Endometrium (tissue), 2 donors: ENCODE measurements at regions not wholly inside any gene's neighbourhood (a gene's known extent, or its start where the extent isn't known, plus 50 kb on each side); places are given as distances from the start of the nearest gene placed in this dataset.

Experiments used
- FAIRE-seq: peaks from 2 replicates; lab custom pipeline; 2012; peaks lifted over from hg19 to GRCh38; lab: Jason Lieb, UNC
- donor health status: control.
- donor health status: control.

DNA sequence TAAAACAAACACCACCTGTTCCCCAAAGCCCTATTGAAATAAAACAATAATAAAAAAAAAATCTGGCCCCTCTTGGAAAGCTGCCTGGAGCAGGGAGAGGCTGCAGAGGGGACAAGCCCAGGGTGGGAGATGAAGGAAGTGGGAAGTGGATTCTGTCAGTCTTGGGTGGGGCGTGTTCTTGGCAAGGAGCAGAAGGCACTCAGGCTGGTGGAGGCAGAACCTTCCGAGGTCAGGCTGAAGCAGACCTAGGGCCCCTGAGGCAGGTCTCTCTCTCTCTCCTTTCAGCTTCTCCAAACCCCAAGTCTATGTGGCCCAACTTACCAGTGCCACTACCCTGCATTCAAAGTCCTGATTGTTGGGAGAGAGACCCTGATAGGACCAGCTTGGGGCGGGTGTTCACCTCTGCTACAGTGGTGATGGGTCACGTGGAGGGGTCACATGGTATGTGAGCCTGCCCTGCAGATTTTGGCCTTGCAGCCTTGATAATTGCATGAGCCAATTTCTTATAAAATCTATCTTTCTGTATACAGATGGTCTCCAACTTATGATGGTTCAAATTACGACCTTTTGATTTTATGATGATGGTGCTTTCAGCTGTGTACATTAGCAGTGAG is 145.4 kb upstream of the C1orf174 start:
- FAIRE-seq: no peak

DNA sequence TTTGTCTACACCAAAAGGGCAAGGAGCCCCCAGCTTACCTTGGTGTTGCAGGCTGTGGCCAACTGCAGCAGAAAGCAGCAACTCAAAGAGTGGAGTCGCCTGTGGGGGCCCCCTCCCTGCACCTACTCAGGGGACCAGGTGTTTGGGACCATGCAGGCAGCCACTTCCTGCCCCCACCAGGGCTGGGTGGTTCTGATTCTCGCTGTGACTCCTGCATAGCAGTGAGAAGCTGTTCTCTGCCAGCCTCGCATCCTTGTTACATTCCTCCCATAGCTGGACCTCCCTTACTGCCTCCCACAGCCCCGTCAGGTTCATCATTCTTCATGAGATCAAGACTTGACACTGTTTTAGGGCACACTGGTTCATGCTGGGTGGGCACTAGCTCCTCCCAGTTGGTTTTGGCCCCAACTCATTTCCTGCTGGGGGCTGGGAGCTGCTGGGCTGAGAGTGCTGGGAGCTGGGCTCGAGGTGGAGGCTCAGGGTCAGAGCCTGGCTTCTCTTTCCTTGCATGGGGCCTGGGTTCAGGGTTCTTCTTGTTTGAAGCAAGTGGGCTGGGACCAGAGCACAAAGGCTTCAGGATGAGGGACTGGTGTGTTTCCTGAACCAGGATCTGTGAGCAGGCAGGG is 146.9 kb upstream of the C1orf174 start:
- FAIRE-seq: no peak

DNA sequence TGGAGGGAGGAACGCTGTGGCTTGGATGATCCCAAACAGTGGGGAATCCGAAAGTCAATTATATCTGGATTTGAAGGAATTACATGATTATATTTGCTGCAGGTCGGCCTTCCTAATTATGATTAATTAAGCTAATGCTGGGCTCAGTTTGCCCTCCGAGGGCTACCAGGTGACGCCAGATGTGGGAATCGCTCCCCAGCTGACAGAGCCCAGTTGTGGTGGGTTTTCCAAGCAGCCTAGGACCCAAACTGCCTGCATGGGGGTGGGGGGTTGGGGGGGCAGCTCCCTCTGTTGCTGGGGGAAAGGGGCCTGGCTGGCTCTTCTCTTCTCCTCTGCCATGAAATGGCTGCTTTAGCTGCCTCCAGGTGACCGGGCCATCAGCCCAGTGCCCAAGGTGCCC is 147.6 kb upstream of the C1orf174 start:
- no peak for FAIRE-seq

DNA sequence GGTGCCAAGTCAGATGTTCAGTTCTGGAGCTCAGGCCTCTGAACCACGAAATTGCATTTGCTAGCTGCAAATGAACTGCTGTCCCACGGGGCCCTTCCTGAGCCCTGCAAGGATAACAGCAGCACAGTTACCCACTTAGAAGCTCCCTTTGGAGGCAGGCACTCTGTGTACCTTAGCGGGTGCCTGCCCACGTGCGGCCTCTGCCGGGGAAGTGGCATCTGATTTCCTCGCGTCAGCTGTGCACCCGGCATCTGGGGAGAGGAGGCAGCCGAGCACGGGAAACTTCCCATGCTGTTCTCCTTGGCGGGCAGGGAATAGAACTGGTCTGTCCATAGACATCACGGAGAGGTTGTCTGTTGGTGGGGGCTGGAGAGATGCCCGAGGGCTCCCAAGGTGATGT is 148.0 kb upstream of the C1orf174 start:
- FAIRE-seq: no peak

DNA sequence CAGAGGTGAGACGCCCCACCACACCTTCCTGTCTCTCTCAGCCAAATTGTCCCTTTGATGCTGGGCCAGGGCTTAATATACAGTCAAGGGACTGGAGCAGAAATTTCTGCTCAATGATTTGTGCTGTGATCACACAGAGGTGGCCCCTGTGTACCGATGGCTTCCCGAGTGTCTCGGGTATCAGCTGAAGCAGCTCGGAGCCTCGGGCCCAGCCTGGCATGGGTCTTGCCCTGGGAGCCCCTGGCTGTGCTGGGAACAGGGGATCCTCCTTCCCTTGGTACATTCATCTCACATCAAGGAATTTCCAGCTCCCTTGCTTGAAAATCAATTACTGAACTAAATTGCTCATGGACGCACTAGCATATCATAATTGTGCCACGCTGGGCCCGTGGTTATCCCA is 148.8 kb upstream of the C1orf174 start:
- no peak for FAIRE-seq

DNA sequence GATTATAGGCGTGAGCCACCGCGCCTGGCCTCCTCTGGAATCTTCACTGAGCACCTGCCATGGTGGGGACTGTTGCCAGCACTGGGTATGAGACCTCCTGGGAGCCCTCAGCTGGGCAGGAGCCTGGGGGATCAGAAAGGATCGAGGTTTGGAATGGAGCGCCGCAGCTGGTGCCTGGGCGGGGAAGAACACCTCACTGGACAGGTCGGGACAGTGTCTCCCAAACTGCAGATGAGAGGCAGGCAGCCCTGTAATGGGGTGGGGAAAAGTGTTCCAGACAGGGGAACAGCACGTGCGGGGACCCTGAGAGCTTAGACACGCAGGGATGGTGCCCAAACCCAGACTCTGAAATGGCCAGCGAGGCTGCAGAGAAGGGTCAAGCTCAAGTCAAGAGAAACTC is 150.9 kb upstream of the C1orf174 start:
- no peak for FAIRE-seq

DNA sequence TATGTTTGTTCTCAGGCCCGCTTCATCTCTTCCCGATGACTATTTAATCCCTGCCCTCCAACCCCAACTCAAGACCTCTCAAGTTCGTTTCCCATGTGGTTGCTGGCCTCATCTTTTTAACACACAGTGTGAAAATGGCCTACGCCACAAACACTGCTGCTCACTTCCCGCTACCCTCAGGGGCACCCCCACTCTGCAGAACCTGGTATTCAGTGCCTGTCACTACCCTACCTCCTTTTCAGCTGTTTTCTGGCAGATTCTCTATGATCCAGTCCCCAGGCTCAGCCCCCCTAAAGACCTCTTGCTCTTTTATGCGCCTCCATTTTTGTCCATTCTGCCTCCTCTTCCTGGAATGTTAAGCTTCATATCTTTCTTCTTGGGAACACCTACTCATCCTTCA is 152.6 kb upstream of the C1orf174 start:
- FAIRE-seq: no peak

DNA sequence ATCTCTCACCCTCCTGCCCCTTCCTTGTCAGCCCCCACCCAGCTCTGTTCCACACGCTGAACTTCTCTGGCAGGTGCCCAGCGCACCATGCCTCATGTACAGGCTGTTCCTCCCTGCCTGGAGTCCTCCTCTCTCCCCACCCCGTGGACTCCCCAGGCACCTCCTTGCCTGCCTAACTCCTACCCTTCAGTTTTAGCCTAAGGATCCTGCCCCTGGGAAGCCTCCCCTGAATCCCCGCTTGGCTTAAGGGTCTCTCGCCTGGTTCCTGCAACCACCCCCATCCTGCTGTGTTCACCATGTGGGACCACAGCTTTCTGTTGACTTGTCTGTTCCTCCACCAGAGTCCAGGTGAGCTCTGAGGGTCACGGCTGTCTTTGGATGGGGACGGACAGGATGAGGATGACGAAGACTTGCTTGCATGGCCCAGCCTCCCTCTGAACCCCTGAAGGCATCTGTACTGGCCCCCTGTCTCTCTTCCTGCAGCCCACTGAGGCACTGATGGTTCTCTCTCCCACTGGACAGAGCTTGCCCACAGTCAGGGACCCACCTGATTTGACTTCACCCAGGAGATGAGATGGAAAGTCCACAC is 153.2 kb upstream of the C1orf174 start:
- FAIRE-seq: no peak

DNA sequence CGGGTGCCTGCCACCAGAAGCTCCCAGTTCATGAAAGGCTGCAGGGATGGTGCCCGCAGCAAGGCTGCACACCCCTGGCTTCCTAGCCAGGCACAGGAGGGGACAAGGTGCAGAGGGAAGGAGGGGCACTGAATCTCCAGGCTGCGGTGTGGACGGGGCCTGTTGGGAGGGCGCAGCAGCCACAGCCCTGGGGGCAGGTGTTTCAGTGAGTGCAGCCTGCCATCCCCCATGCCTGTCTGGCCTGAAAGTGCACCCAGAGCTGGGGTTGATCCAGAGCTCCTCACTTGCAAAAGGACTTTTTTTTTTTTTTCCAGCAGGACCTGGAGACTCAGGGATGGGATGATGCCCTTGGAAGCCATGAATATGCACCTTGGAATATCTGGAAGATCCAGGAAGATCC is 153.7 kb upstream of the C1orf174 start:
- FAIRE-seq: no peak

DNA sequence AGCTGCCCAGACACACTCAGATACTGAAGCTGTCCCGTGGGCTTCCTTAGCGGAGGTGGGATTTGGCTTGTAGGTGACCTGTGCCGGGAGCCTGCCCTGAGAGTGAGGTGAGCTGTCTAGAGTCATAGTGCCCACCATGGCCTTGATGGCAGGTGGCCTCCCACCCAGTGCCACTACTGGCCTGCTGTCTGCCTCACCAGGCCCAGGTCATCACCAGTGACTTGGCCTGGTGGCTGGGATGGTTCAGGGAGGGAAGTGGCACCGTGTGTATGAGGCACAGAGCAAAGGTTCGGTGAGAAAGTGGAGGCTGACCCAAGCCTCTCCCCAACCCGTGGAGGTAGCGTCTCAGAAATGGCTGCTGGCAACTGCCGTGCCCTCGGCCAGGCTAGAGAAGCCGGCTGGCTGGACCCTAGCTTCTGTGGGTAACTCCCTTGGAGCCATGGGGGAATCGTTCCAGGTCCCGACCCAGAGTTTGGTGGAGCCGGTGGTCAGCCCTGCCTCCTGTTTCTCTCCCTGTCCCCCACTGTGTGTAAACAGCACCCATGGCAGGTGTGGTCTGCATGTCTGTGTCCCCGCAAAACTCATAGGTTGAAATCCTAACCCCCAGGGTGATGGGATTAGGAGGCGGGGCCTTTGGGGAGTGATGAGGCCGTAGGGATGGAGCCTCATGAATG is 155.4 kb upstream of the C1orf174 start:
- FAIRE-seq: no peak

DNA sequence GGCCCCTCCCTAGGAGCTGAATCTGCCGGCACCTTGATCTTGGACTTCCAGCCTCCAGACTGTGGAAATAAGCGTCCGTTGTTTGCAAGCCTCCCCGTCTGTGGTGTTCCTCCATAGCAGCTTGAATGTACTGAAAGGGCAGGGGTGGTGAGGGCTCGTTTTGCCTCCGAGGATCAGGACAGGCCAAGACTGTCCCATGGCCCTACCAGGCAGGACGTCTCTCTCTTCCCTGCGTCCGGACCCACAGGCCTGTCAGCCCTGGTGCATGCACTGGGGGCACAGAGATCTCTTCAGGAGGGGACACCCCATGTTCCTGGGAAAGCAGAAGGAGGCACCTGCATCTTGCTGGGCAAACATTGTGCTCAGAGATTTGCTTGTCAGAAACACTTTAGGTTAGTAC is 156.3 kb upstream of the C1orf174 start:
- no peak for FAIRE-seq

DNA sequence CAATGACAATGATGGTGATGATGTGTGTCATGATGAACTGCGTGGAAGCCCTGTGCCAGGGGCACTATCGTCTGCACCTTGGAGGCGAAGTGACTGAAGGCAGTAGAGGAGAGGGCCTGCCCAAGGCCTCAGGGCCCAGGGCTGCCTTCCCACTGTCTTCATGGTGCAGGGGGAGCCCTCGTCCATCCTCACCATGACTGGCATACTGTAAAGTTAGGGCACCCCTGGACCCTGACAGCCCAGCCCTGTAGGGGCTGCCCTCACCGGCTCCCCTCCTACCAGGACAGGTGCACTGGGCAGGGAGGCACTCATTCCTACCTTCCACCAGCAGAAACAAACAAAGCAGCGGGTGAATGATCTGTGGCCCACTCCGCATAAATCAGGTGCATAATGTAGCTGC is 156.9 kb upstream of the C1orf174 start:
- no peak for FAIRE-seq

DNA sequence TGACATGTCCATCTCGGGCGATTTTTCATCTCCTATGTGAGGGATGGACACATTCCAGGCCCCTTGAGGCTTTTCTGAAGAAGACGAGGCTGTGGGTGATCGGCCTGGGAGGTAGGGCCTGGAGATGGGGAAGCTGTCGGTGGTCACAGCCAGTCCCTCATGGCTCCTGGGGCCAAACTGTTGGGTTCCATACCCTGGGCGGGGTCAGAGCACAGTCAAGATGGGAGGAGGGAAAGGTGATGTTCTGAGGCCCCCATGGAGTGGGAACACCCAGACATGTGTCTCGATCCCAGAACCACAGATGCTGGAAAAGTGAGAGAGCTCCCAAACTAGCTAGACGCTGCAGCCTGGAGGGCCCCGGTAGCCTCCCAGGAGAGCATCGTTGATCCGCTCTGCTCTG is 157.5 kb upstream of the C1orf174 start:
- no peak for FAIRE-seq

DNA sequence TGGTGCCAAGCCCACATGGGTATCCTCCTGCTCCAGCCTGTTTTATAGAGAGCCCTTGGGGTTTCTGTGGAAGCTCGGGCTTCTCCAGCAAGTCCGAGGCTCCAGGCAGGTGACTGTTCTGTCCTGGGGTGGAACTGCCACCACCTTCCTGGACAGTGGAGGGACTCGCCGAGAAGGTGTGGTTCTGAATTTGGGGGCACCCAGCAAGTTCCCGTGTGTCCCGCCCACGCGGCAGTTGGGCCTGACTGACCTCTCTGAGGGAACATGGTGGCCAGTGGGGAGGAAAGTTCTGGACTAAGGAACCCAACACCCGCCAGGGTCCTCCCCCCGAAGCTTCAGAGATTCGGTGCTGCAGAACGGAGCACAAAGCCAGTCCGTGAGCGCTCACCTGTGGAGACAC is 158.1 kb upstream of the C1orf174 start:
- no peak for FAIRE-seq

DNA sequence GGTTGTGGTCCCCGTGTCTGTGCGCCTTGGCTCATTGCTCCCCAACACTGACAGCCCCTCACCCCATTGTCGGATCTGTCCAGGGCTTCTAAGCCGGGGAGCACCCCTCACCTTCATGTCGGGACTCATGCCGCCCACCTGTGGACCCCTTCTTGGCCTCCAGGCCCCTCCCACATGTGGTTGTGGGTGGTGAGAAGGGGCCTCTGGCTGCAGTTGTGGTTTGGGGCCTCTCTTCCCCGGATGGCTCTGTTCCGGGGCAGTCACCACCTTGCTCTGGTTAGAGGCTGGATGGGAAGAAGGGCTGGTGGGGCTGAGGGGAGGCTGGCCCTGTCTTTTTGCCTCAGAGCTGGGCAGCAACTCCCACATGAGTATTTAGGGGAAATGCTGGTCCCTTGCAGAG is 158.6 kb upstream of the C1orf174 start:
- FAIRE-seq: no peak

DNA sequence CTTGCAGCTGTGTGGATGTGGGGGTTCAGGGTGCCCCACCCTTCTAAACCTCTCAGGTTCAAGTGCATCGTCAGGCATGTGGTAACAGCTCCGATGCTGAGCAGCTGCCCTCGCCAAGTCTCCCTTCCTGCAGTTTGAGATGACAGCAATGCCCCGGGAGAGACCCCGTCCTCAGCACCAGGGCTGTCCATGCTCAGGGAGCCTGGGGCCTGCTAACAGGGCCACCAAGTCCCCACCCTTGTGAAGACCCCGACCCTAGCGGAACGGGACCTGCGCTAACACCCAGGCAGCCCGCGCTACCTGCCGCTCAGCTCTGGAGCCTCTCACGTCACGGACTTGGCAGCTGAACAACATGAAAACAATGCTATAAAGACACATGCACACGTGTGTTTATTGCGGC is 159.2 kb upstream of the C1orf174 start:
- no peak for FAIRE-seq

DNA sequence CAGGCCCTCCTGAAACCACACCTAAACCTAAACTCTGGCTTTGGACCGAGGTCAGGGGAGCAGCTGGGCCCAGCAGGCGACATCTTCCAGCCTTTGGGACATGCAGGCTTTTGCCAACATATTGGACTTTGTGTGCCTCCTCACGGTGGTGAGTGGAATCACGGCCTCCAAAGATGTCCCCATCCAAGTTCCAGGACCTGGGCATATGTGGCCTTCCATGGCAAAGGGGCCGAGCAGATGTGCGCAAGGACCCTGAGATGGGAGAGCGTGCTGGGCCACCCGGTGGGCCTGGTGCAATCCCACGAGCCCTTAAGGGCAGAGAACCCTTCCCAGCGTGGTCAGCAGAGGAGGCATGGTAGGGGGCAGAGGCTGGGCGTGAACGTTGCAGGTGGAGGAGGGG is 160.8 kb upstream of the C1orf174 start:
- FAIRE-seq: no peak

DNA sequence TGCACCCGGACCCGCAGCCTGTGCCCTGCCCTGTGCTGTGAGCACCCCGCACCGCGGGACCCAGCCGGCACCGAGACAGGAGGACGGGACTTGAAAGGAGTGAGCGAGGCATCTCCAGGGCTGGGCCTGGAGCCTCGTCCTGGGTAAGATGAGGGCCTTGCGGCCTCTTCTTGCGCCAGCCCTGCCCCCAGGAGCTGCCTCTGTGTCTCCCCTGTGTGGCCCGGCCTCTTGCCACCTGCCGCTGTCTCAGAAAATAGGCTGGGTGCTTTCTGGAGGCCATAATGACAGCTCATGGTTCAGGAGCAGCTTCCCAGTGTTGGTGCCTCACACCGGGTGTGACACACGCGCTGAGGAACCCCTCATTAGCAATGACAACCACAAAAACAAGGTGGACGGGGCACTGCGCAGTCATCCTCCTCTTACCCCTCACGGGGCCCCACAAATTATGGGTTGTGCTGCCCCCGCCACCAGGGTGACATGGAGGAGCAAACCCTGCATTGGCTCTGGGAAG is 161.5 kb upstream of the C1orf174 start:
- no peak for FAIRE-seq

DNA sequence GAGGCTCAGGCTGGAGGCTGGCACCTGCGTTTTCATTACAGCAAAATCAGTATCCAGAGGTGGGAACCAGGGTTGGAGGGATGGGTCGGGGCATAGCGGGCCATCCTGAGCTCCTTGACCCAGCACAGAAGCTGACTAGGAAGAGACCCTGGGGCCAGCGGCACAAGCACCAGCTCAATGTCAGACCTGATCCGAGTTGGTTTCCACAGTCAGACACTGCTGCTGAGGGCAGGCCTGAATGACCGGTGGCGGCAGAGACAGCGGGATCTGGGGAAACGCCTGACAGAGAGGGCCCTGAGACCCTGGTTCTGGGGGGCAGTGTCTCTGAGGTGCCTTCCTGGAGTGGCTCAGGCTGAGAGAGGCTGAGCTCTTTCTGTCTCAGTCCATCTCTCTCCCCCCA is 162.0 kb upstream of the C1orf174 start:
- no peak for FAIRE-seq

DNA sequence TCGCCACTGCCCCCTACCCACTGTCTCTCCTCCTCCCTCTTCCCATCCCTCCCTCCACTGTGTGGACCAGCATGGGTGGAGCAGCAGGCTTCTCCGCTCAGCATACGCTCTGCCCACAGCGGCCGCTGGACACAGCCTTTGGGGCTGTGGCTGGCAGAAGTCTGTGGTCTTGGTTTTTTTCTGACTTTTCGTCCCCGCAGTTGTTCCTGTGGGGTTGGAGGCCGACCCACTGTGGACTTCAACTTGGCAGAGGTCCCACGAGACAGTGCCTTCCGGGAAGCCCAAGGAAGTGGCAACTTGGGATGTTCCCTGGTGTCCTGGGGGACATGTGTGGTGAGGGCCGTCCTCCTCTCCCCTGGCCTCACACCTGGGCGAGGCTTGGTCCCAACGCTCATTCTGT is 162.5 kb upstream of the C1orf174 start:
- FAIRE-seq: no peak

DNA sequence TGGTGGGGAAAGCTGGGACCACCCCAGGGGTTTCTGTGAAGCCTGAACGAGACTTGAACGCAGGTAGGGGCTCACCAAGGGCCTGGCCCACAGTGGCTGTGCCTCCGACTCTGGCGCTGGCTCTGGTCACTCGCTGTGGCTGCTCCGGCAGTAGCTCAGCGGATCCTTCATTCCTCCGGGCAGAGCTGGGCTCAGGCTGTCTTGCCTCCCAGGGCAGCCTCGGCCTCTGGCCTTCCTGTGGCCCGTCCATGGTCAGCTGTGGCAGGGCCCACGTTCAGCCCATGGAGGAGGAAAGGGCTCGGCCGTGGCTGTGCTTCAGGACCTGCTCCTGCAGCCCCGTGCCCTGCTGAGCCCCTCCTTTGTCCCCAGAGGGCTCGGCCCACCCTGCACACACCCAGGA is 162.9 kb upstream of the C1orf174 start:
- no peak for FAIRE-seq

DNA sequence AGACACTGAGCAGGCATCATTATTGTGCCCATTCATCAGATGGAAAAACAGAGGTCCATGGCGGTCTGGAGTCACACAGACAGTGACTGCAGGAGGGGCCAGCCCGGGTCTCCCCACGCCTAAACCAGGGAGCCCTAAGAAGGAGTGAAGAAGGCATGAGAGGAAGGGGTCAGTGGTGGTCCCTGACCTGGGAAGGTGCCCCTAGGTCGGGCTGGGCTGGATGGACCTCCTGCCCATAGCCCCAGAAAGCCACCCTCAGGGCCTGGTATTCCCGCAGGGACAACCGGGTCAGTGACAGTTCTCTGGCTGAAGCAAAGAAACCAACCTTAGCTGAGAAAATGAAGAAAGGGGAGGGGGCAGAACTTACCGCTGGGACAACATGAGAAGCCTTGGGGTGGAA is 163.4 kb upstream of the C1orf174 start:
- FAIRE-seq: no peak

DNA sequence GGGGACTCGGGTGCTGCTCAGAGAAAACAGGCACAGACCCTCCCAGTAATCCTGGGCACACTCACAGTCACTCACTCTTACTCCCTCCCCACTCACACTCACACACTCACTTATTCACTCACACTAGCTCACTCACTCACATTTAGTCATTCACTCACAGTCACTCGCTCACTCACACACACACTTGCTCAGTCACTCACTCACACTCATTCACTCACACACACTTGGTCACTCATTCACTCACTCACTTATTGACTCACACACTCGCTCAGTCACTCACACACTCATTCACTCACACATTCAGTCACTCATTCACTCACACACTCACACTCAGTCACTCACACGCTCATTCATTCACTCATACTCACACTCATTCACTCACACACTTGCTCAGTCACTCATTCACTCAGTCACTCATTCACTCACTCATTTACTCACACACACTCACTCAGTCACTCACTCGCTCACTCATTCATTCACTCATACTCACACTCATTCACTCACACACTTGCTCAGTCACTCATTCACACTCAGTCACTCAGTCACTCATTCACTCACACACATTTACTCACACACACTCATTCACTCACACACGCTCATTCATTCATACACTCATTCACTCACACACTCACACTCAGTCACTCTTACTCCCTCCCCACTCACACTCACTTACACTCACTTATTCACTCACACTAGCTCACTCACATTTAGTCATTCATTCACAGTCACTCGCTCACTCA is 164.2 kb upstream of the C1orf174 start:
- FAIRE-seq: no peak
